Colon (tissue), 2 donors: ENCODE measurements at regions not wholly inside any gene's neighbourhood (a gene's known extent, or its start where the extent isn't known, plus 50 kb on each side); places are given as distances from the start of the nearest gene placed in this dataset.
"Not testable (repeated sequence)": the region's sequence is repeated elsewhere in the genome, so short reads cannot be mapped to it uniquely, and the experiment has no call there.

Experiments
- FAIRE-seq: peaks from 2 replicates; lab custom pipeline; 2012; peaks lifted over from hg19 to GRCh38; lab: Jason Lieb, UNC
- donor health status: control.
- donor health status: control.

DNA sequence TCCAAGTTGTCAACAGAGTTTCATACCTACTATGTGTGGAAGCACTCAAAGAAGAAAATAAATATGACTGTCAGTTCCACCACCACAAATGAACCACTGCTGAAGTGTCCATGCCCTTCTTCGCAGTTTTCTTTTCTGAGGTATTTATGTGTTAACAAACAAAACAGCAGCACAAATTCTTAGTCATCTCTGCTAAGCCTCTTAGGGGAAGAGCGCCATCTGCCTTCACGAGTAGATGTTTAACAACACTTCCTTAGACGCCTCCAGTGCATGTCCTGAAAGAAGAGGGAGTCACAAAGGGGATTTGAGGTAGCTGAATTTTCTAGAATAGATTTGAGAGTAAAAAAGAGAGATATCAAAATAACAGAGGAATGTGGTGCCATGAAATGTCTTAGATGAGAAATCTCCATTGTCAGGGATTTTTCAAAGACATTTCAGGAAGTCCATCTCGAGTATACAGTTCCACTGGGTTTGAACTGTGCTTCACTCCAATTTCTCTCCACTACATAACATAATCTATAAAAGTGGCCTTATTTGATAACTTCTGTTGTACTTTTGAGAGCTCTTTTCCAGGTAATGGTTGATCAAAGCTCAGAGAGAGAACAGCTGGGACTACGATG is 775.3 kb upstream of the POM121L12 start:
- no peak for FAIRE-seq

DNA sequence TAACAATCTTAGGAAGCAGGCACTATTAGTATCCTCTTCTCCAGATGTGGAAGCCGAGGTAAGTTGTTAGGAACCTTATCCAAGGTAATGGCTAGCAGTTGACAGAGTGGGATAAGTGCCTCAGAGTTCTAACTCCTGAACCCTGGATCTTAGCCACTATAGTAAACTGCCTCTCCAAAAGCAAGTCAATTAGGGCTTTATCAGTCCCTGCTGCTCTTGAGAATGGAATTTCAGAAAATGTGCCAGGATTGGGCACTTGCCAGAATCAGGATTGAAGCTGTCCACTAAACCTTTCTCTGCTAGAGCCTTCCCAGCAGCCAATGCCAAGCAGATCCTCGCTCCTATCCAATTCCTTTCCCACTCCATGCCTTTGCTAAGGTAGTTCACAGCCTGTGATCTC is 777.5 kb upstream of the POM121L12 start:
- no peak for FAIRE-seq

GRCh38 chr7:52254396-52255010 is 780.9 kb upstream of the POM121L12 start:
- no peak for FAIRE-seq

GRCh38 chr7:52253953-52254352 is 781.5 kb upstream of the POM121L12 start:
- no peak for FAIRE-seq

DNA sequence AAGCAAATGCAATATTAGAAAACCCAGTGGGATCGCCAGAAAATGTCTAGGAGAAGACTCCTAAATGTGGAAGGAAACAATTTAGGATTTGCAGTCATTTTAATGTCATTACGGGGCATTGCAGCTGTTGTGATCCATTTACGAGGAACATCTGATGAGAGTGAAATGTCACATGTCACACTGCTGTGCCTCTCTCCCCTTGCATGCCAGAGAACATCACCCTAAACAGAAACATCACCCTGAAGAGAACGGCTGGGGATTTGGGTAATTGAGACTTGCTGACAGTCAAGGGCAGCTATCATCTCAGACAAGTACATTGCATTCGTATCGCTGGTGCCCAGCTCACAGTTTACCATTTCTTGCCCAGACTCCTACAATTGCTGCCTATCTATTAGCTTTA is 785.7 kb upstream of the POM121L12 start:
- no peak for FAIRE-seq

GRCh38 chr7:52247518-52247917 is 787.9 kb upstream of the POM121L12 start:
- no peak for FAIRE-seq

DNA sequence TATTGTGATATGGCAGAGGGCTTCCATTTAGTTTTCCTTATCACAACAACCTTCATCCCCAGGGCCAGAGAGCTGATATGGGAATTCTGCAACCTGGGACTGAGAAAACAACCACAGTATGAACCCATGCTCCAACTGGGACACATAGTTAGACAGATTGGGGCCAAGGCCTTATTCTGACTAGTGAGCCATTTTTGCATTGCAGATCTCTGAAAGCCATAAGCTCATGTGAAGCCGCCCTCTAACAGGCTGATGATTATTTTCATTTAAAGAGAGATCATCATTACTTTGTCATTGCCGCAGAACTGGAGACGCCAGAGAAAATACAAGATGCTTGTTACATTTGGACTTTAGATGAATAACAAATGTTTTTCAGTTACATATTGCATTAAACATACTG is 791.7 kb upstream of the POM121L12 start:
- no peak for FAIRE-seq

GRCh38 chr7:52233248-52233647 is 802.2 kb upstream of the POM121L12 start:
- no peak for FAIRE-seq

- no peak for FAIRE-seq
Measured at GRCh38 chr7:52211930-52212329, 823.5 kb upstream of the POM121L12 start.

GRCh38 chr7:52209614-52210013 is 825.8 kb upstream of the POM121L12 start:
- no peak for FAIRE-seq

DNA sequence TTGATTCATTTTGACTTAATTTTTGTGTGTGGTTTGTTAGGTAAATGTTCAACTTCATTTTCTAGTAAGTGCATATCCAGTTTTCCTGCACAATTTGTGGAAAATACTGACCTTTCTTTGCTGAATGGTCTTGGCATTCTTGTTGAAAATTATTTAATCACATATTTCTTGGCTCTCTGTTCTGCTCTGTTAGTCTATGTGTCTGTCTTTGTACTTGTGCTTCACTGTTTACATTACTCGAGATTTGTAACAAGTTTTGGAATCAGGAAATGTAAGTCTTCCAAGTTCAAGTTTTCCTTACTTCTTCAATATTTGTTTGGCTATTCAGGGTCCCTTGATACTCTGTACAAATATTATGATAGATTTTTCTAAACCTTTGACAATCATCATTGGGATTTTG is 838.2 kb upstream of the POM121L12 start:
- no peak for FAIRE-seq

DNA sequence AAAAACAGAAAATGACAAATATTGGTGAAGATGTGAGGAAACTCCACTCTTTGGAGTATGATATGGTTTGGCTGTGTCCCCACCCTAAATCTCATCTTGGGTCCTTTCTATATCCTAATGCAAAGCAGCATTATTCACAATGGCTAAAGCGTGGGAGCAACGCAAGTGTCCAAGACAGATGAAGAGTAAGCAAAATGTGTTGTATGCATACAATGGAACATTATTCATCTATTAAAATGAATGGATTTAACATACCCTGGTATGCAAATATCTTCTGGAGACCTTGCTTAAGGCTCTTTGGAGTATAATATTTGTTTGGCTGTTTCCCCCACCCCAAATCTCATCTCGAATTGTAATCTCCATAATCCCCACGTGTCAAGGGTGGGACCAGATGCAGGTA is 839.8 kb upstream of the POM121L12 start:
- no peak for FAIRE-seq

GRCh38 chr7:52189153-52189778 is 846.2 kb upstream of the POM121L12 start:
- FAIRE-seq, result no peak

DNA sequence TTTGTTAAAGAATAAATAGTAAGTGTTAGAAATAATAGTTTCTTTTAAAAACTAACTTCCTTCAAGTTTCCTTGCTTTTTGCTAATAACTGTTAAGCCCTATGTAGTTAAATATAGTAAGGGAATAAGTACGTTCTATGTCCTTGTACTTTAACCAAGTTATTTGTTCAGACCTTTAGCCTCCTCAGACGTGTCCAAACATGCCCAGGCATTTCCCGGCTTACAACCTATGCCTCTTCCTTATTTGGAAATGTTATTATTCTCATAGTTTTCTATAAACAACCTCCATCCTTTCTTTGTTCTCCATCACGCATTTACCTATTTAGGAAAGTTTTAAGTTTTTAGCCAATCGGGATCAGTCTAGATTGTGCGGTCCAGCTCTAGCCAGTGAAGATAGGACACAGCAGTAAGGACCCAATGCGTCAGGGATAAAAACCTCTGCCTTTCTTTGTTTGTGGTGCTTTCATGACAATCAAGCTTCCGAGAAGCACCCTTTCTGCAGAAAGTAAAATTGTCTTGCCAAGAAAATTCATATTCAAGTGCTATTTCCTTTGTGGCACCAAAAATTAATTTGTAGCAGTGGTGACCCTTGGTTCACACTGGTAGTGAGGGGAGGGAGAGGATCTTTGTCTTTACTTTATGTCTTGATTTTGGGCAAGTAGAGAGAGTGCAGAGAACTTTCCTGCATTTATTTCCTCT is 851.3 kb upstream of the POM121L12 start:
- no peak for FAIRE-seq

DNA sequence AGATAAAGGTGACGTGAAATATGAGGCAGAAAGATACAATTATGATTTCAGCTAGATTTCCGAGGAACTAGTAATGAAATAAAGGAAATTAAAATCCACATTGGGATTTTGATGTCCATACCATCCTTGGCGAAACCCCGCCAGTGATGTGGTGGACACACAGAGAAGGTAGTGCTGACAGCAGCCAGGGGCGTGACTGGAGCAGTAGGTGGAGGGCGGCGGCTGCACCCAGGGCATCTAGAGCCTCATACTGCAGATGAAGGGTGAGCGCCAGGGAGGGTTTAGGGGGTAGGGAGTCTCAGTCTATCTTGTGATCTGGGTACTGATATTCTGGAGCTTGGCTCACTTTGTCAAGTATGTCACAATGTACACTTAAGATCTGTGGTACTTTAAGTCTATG is 855.5 kb upstream of the POM121L12 start:
- no peak for FAIRE-seq

DNA sequence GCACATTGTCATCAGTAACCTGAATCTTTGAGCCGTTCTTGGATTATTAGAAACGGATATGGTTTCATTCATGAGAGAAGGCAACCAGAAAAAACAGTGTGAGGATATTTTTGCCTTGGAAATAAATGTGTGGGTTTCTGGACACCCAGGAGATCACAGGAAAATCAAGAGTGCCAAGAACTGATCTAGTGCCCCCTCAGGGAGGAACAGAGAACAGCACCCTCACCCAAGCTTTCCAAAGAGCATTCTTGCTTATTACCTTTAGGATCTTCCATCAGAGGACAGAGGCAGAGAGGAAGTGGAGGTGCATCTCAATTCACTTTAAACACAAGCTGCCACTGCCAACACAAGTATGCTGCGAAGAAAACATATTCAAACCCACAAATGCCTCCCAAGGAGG is 851.5 kb upstream of the COBL start:
- FAIRE-seq, result no peak

GRCh38 chr7:52163311-52163710 is 846.7 kb upstream of the COBL start:
- FAIRE-seq, result no peak

DNA sequence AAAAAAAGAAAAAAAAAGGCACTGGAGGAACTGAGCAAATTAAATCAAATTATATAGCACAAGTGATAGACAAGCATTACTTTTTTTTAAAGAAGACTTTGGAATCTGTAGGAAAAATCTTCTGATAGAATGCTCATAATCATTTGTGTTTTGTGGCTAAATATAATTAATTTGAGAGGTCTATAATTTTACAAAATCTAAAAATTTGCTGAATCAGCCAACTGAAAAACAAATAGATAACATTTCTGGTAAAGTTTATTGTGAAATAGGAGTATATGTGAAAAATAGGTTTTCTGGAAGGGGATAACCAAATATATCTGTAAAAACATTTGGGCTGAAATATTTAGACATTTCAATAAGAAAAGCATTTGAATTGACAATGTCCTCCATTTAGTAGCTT is 844.9 kb upstream of the COBL start:
- no peak for FAIRE-seq

DNA sequence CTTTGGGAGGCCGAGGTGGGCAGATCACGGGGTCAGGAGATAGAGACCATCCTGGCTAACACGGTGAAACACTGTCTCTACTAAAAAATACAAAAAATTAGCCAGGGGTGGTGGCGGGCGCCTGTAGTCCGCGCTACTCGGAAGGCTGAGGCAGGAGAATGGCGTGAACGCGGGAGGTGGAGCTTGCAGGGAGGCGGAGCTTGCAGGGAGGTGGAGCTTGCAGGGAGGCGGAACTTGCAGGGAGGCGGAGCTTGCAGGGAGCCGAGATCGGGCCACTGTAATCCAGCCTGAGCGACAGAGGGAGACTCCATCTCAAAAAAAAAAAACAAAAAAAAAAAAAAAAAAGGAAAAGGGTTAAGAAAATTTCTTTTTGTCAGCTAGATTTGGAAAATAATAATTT is 842.8 kb upstream of the COBL start:
- not testable (repeated sequence) for FAIRE-seq

- no peak for FAIRE-seq
Measured at GRCh38 chr7:52154382-52154781, 837.8 kb upstream of the COBL start.

DNA sequence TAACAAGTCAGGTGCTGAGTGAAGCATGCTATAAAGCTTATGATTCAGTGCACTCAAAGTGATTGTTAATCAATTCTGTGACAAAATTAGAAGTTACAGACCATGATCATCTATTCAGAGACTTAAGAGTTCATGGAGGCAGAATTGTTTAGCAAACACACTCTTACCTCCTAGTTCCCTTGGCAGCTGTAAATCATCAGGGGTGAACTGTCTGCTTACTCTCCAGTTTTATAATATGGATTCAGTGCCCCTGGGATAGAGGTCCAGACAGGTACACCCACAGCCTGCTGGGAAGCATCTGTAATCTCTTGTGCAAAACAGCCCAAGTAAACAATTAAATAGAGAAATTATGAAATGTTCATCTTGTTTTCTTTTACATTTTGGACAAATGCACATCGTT is 835.0 kb upstream of the COBL start:
- no peak for FAIRE-seq

- FAIRE-seq, result no peak
Measured at GRCh38 chr7:52150952-52151351, 834.3 kb upstream of the COBL start.

- no peak for FAIRE-seq
Measured at GRCh38 chr7:52146871-52147634, 830.4 kb upstream of the COBL start.
